ENCODE measurements at regions not wholly inside any gene's neighbourhood (a gene's known extent, or its start where the extent isn't known, plus 50 kb on each side); places are given as distances from the start of the nearest gene placed in this dataset.

DNA sequence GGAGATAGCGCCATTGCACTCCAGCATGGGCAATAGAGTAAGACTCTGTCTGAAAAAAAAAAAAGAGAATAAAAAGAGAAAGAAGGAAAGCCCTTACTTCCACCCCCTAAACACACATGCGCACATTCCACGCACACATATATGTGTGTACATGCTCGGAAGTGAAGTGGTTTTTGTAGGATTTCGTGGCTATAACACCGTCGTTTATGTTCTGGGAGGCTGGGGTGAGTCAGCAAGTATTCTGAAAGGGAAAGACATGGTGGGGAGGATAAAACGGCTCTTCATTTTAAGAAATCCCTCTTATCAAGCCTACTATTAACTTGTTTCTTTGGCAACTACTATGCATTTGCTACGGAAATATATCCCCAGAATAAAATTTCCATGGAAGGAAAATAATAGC lies 422.8 kb upstream of the TBL1XR1 start:
- no peaks in the 10 kb centered on the region for H3K9me2 ChIP-seq (ENCODE audit: insufficient read depth, low read length)
- H3K36me3 ChIP-seq (ENCODE audit: insufficient read depth, low read length), result no peaks in the 10 kb centered on the region
- no peak overlapping the region for H2AFZ ChIP-seq (ENCODE audit: low read depth, low read length)
- no peak overlapping the region for H3K9ac ChIP-seq (ENCODE audit: low read length)
- H3K9me3 ChIP-seq (ENCODE audit: low read length), result no peaks in the 10 kb centered on the region
- no peak overlapping the region for H3K4me2 ChIP-seq (ENCODE audit: low read length)
- no peaks in the 10 kb centered on the region for H3F3A ChIP-seq (ENCODE audit: insufficient read depth, low read length, poor library complexity, severe bottlenecking)
- TF ChIP-seq TAF1 (IDR thresholded peaks at IDR 0.05; ENCODE audit: low read depth) (no peak), SMC3 (conservative IDR thresholded peaks at IDR 0.05; ENCODE audit: poor library complexity) (no peak), POLR2AphosphoS5 (IDR thresholded peaks at IDR 0.05) (no peak)
- TF ChIP-seq, protein P1, sequence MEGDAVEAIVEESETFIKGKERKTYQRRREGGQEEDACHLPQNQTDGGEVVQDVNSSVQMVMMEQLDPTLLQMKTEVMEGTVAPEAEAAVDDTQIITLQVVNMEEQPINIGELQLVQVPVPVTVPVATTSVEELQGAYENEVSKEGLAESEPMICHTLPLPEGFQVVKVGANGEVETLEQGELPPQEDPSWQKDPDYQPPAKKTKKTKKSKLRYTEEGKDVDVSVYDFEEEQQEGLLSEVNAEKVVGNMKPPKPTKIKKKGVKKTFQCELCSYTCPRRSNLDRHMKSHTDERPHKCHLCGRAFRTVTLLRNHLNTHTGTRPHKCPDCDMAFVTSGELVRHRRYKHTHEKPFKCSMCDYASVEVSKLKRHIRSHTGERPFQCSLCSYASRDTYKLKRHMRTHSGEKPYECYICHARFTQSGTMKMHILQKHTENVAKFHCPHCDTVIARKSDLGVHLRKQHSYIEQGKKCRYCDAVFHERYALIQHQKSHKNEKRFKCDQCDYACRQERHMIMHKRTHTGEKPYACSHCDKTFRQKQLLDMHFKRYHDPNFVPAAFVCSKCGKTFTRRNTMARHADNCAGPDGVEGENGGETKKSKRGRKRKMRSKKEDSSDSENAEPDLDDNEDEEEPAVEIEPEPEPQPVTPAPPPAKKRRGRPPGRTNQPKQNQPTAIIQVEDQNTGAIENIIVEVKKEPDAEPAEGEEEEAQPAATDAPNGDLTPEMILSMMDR (IDR thresholded peaks at IDR 0.05; ENCODE audit: poor library complexity, severe bottlenecking), result no peak
- TF ChIP-seq, protein P2, sequence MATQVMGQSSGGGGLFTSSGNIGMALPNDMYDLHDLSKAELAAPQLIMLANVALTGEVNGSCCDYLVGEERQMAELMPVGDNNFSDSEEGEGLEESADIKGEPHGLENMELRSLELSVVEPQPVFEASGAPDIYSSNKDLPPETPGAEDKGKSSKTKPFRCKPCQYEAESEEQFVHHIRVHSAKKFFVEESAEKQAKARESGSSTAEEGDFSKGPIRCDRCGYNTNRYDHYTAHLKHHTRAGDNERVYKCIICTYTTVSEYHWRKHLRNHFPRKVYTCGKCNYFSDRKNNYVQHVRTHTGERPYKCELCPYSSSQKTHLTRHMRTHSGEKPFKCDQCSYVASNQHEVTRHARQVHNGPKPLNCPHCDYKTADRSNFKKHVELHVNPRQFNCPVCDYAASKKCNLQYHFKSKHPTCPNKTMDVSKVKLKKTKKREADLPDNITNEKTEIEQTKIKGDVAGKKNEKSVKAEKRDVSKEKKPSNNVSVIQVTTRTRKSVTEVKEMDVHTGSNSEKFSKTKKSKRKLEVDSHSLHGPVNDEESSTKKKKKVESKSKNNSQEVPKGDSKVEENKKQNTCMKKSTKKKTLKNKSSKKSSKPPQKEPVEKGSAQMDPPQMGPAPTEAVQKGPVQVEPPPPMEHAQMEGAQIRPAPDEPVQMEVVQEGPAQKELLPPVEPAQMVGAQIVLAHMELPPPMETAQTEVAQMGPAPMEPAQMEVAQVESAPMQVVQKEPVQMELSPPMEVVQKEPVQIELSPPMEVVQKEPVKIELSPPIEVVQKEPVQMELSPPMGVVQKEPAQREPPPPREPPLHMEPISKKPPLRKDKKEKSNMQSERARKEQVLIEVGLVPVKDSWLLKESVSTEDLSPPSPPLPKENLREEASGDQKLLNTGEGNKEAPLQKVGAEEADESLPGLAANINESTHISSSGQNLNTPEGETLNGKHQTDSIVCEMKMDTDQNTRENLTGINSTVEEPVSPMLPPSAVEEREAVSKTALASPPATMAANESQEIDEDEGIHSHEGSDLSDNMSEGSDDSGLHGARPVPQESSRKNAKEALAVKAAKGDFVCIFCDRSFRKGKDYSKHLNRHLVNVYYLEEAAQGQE (IDR thresholded peaks at IDR 0.05; ENCODE audit: borderline replicate concordance), result no peak
- no peak overlapping the region for H3K4me3 ChIP-seq (ENCODE audit: low read length)
- H3K27ac ChIP-seq (ENCODE audit: low read length), result no peak overlapping the region
- H3K27me3 ChIP-seq (ENCODE audit: insufficient read depth, low read depth, low read length), result no peaks in the 10 kb centered on the region
- H4K20me1 ChIP-seq (ENCODE audit: insufficient read depth), result no peaks in the 10 kb centered on the region
- no peaks in the 10 kb centered on the region for H3K79me2 ChIP-seq (replicated peaks; ENCODE audit: insufficient read depth, low read length)

DNA sequence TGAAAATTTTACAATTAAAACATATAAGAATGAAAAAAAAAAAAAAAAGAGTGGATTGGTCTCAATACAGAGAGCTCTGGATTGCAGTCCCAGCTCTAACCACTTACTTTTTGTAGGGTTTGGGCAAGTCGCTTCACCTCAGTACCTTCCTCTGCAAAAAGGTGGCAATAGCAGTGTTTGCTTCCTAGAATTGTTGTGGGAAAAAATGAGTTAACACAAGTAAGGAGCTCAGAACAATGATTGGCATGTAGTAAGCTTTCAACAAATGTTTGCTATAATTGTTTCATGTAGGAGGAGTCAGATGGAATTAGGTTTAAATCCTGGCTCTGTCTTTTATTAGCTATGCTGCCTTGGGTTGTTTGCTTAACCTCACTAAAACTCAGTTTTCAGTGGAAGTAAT lies 425.2 kb upstream of the TBL1XR1 start:
- no peak for TF ChIP-seq MXI1 (conservative IDR thresholded peaks at IDR 0.05; ENCODE audit: poor library complexity, severe bottlenecking)
- TF ChIP-seq, protein P2 (IDR thresholded peaks at IDR 0.05; ENCODE audit: borderline replicate concordance), result no peak
- no peak for TF ChIP-seq TAF1 (IDR thresholded peaks at IDR 0.05; ENCODE audit: low read depth)
- TF ChIP-seq, protein P1 (IDR thresholded peaks at IDR 0.05; ENCODE audit: poor library complexity, severe bottlenecking), result no peak
- no peak for TF ChIP-seq EP300 (conservative IDR thresholded peaks at IDR 0.05; ENCODE audit: poor library complexity, severe bottlenecking)
- no peak for TF ChIP-seq POLR2AphosphoS5 (IDR thresholded peaks at IDR 0.05)
- H3K9me3 ChIP-seq (ENCODE audit: low read length), result no peaks in the 10 kb centered on the region

More for the DNA sequence above, 425.2 kb upstream of the TBL1XR1 start:
- no peak overlapping the region for H3K4me2 ChIP-seq (ENCODE audit: low read length)
- H3F3A ChIP-seq (ENCODE audit: insufficient read depth, low read length, poor library complexity, severe bottlenecking), result no peaks in the 10 kb centered on the region
- no peaks in the 10 kb centered on the region for H3K9me2 ChIP-seq (ENCODE audit: insufficient read depth, low read length)
- no peak overlapping the region for H3K9ac ChIP-seq (ENCODE audit: low read length)
- no peaks in the 10 kb centered on the region for H3K27me3 ChIP-seq (ENCODE audit: insufficient read depth, low read depth, low read length)
- no peaks in the 10 kb centered on the region for H4K20me1 ChIP-seq (ENCODE audit: insufficient read depth)
- H3K79me2 ChIP-seq (replicated peaks; ENCODE audit: insufficient read depth, low read length), result no peaks in the 10 kb centered on the region
- H3K27ac ChIP-seq (ENCODE audit: low read length), result no peak overlapping the region
- no peaks in the 10 kb centered on the region for H3K36me3 ChIP-seq (ENCODE audit: insufficient read depth, low read length)
- H3K4me3 ChIP-seq (ENCODE audit: low read length), result no peak overlapping the region
- no peak overlapping the region for H2AFZ ChIP-seq (ENCODE audit: low read depth, low read length)

Measured in neural cell (in vitro differentiated cells).